ENCODE measurements at regions not wholly inside any gene's neighbourhood (a gene's known extent, or its start where the extent isn't known, plus 50 kb on each side); places are given as distances from the start of the nearest gene placed in this dataset.

DNA sequence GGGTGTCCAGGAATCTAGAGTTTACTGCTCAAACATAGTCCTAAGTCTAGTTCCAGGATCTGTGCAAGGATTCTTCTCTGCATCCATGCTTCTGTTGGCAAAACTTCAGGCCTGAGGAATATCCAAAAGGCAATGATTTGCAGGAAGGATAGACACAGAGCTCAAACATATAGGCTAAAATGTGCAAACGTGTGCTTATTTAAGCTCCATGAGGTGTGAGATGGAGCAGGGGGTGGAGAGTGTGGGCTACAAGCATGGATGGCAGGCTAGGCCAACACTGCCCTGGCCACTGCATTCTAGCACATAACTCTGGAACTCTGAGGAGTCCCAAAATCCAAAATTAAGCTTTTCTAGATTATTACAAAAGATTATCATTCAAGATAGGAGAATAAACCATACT lies 301.1 kb downstream of the PAX3 start:
- 71% methylated on average over 1 of the region's 1 CpG for WGBS (ENCODE audit: insufficient coverage)
- H3K27ac Mint-ChIP-seq = no peak overlapping the region
- no peaks in the 10 kb centered on the region for H3K27me3 Mint-ChIP-seq (ENCODE audit: low read depth in 3 of 3)
- H3K4me2 ChIP-seq (replicated peaks; ENCODE audit: extremely low read depth, low read length, poor library complexity, severe bottlenecking) = no peak overlapping the region
- DNase-seq = no peak
- H3K9me3 Mint-ChIP-seq = peaks cover 0 to 9% (median 4%) of the 10 kb centered on the region in 7 donors
- no peak overlapping the region for H3K9ac ChIP-seq (ENCODE audit: insufficient read depth, low read length, poor library complexity, severe bottlenecking)
- H3K36me3 ChIP-seq (replicated peaks in 1 of 2; ENCODE audit: control insufficient read depth in 1 of 2, insufficient read depth in 2 of 2, low read length in 2 of 2) = no peaks in the 10 kb centered on the region
- no peaks in the 10 kb centered on the region for H3K4me1 Mint-ChIP-seq
- H4K20me1 ChIP-seq (ENCODE audit: insufficient read depth, low read length) = no peaks in the 10 kb centered on the region
- no peaks in the 10 kb centered on the region for H3K79me2 ChIP-seq (ENCODE audit: insufficient read depth, low read length)
- H3K27ac ChIP-seq (ENCODE audit: low read depth in 1 of 2, low read length in 2 of 2) = no peak overlapping the region
- no peak overlapping the region for H2AFZ ChIP-seq (ENCODE audit: insufficient read depth, low read depth, low read length, poor library complexity, severe bottlenecking)
- H3K27me3 ChIP-seq (ENCODE audit: control insufficient read depth in 2 of 2, insufficient read depth in 2 of 2, low read length in 2 of 2) = no peaks in the 10 kb centered on the region
- no peak overlapping the region for H3K4me3 ChIP-seq (replicated peaks in 1 of 3; ENCODE audit: low read depth in 2 of 3, low read length in 3 of 3)
- TF ChIP-seq CTCF (IDR thresholded peaks at IDR 0.05) = no peak
- H3K4me3 Mint-ChIP-seq = no peak overlapping the region
- H3K4me1 ChIP-seq (ENCODE audit: control insufficient read depth in 1 of 2, insufficient read depth in 2 of 2, low read length in 2 of 2) = no peaks in the 10 kb centered on the region
- H3K9me3 ChIP-seq (replicated peaks in 1 of 2; ENCODE audit: control insufficient read depth in 1 of 2, insufficient read depth in 1 of 2, low read length in 2 of 2) = no peaks in the 10 kb centered on the region
- intact Hi-C loops (cut with micrococcal nuclease) = no loop called here
- H3K36me3 Mint-ChIP-seq = no peaks in the 10 kb centered on the region

- H3K4me1 ChIP-seq (ENCODE audit: control insufficient read depth in 1 of 2, insufficient read depth in 2 of 2, low read length in 2 of 2) = no peaks in the 10 kb centered on the region
- intact Hi-C loops (cut with micrococcal nuclease) = no loop called here
- no peak for DNase-seq
- H3K4me3 Mint-ChIP-seq = no peak overlapping the region
- no peaks in the 10 kb centered on the region for H3K27me3 Mint-ChIP-seq (ENCODE audit: low read depth in 3 of 3)
- no peaks in the 10 kb centered on the region for H3K36me3 ChIP-seq (replicated peaks in 1 of 2; ENCODE audit: control insufficient read depth in 1 of 2, insufficient read depth in 2 of 2, low read length in 2 of 2)
- no peak for TF ChIP-seq CTCF (IDR thresholded peaks at IDR 0.05)
- no peak overlapping the region for H3K9ac ChIP-seq (ENCODE audit: insufficient read depth, low read length, poor library complexity, severe bottlenecking)
- peaks cover 0 to 8% (median 4%) of the 10 kb centered on the region in 7 donors for H3K9me3 Mint-ChIP-seq
- H3K27ac Mint-ChIP-seq = no peak overlapping the region
- no peaks in the 10 kb centered on the region for H4K20me1 ChIP-seq (ENCODE audit: insufficient read depth, low read length)
- no peaks in the 10 kb centered on the region for H3K27me3 ChIP-seq (ENCODE audit: control insufficient read depth in 2 of 2, insufficient read depth in 2 of 2, low read length in 2 of 2)
- H3K27ac ChIP-seq (ENCODE audit: low read depth in 1 of 2, low read length in 2 of 2) = no peak overlapping the region
- H3K36me3 Mint-ChIP-seq = no peaks in the 10 kb centered on the region
- no peak overlapping the region for H3K4me3 ChIP-seq (replicated peaks in 1 of 3; ENCODE audit: low read depth in 2 of 3, low read length in 3 of 3)
- no peaks in the 10 kb centered on the region for H3K9me3 ChIP-seq (replicated peaks in 1 of 2; ENCODE audit: control insufficient read depth in 1 of 2, insufficient read depth in 1 of 2, low read length in 2 of 2)
- no peaks in the 10 kb centered on the region for H3K4me1 Mint-ChIP-seq
- H2AFZ ChIP-seq (ENCODE audit: insufficient read depth, low read depth, low read length, poor library complexity, severe bottlenecking) = no peak overlapping the region
- H3K4me2 ChIP-seq (replicated peaks; ENCODE audit: extremely low read depth, low read length, poor library complexity, severe bottlenecking) = no peak overlapping the region
- H3K79me2 ChIP-seq (ENCODE audit: insufficient read depth, low read length) = no peaks in the 10 kb centered on the region
- 100% methylated on average over 3 of the region's 3 CpGs for WGBS (ENCODE audit: insufficient coverage)
Measured at GRCh38 chr2:221997100-221997499, 301.7 kb downstream of the PAX3 start.

Data from CD14-positive monocyte (primary cell).